GM21737 (cell line): ENCODE measurements at regions not wholly inside any gene's neighbourhood (a gene's known extent, or its start where the extent isn't known, plus 50 kb on each side); places are given as distances from the start of the nearest gene placed in this dataset.
"Not testable (repeated sequence)": the region's sequence is repeated elsewhere in the genome, so short reads cannot be mapped to it uniquely, and the experiment has no call there.

Experiments
- ATAC-seq: cut with Tn5 transposase; IDR thresholded peaks from one replicate; pipeline ENCODE4 v1.9.1; 2021; ENCODE audit warnings: mild to moderate bottlenecking, moderate library complexity; ENCODE audit not compliant: unreplicated experiment

- no peak for ATAC-seq
Measured at GRCh38 chr6:103001724-103002123, 1608.2 kb downstream of the GRIK2 start.

- no peak for ATAC-seq
Measured at GRCh38 chr6:103000688-103001087, 1607.2 kb downstream of the GRIK2 start.

GRCh38 chr6:102995491-102995890 lies 1602.0 kb downstream of the GRIK2 start:
- no peak for ATAC-seq

- no peak for ATAC-seq
Measured at GRCh38 chr6:102994866-102995265, 1601.4 kb downstream of the GRIK2 start.

- ATAC-seq: no peak
Measured at GRCh38 chr6:102986086-102986485, 1592.6 kb downstream of the GRIK2 start.

GRCh38 chr6:102984357-102984756 lies 1590.8 kb downstream of the GRIK2 start:
- ATAC-seq: no peak

GRCh38 chr6:102981490-102982015 lies 1588.0 kb downstream of the GRIK2 start:
- ATAC-seq: no peak

GRCh38 chr6:102980951-102981350 lies 1587.4 kb downstream of the GRIK2 start:
- no peak for ATAC-seq

GRCh38 chr6:102961902-102962301 lies 1568.4 kb downstream of the GRIK2 start:
- no peak for ATAC-seq

GRCh38 chr6:102950967-102951366 lies 1557.5 kb downstream of the GRIK2 start:
- ATAC-seq: no peak

GRCh38 chr6:102944475-102944874 lies 1551.0 kb downstream of the GRIK2 start:
- no peak for ATAC-seq

GRCh38 chr6:102942206-102942605 lies 1548.7 kb downstream of the GRIK2 start:
- ATAC-seq: no peak

- no peak for ATAC-seq
Measured at GRCh38 chr6:102936959-102937358, 1543.5 kb downstream of the GRIK2 start.

- no peak for ATAC-seq
Measured at GRCh38 chr6:102928109-102928508, 1534.6 kb downstream of the GRIK2 start.

- ATAC-seq: no peak
Measured at GRCh38 chr6:102918161-102918560, 1524.7 kb downstream of the GRIK2 start.

GRCh38 chr6:102911571-102911970 lies 1518.1 kb downstream of the GRIK2 start:
- no peak for ATAC-seq

- ATAC-seq: not testable (repeated sequence)
Measured at GRCh38 chr6:102910701-102911139, 1517.2 kb downstream of the GRIK2 start.

- no peak for ATAC-seq
Measured at GRCh38 chr6:102907181-102907580, 1513.7 kb downstream of the GRIK2 start.

GRCh38 chr6:102902471-102902870 lies 1509.0 kb downstream of the GRIK2 start:
- no peak for ATAC-seq

- ATAC-seq: no peak
Measured at GRCh38 chr6:102895683-102896082, 1502.2 kb downstream of the GRIK2 start.

- no peak for ATAC-seq
Measured at GRCh38 chr6:102885165-102885564, 1491.7 kb downstream of the GRIK2 start.

- no peak for ATAC-seq
Measured at GRCh38 chr6:102853249-102853955, 1459.9 kb downstream of the GRIK2 start.

GRCh38 chr6:102848796-102849195 lies 1455.3 kb downstream of the GRIK2 start:
- no peak for ATAC-seq
